ENCODE measurements at regions not wholly inside any gene's neighbourhood (a gene's known extent, or its start where the extent isn't known, plus 50 kb on each side); places are given as distances from the start of the nearest gene placed in this dataset.
"Not testable (repeated sequence)": the region's sequence is repeated elsewhere in the genome, so short reads cannot be mapped to it uniquely, and the experiment has no call there.

- TF ChIP-seq TCF4 (CRISPR knock-in tag; IDR thresholded peaks at IDR 0.05; ENCODE audit: borderline replicate concordance) (no peak), ISL1 (CRISPR knock-in tag; IDR thresholded peaks at IDR 0.05) (no peak), CSDC2 (CRISPR knock-in tag; IDR thresholded peaks at IDR 0.05) (no peak), SNAI2 (CRISPR knock-in tag; IDR thresholded peaks at IDR 0.05) (no peak), ESRRG (CRISPR knock-in tag; IDR thresholded peaks at IDR 0.05) (no peak), GLIS3 (CRISPR knock-in tag; IDR thresholded peaks at IDR 0.05) (no peak), POU6F1 (CRISPR knock-in tag; IDR thresholded peaks at IDR 0.05; ENCODE audit: borderline replicate concordance, low read depth) (no peak)
Observed at GRCh38 chr6:13872681-13873080, 52.1 kb upstream of the RNF182 start (continued).

GRCh38 chr6:13872006-13872405 lies 52.7 kb upstream of the RNF182 start:
- ATAC-seq = not testable (repeated sequence)

- ATAC-seq = no peak
- TF ChIP-seq BACH2 (CRISPR knock-in tag; IDR thresholded peaks at IDR 0.05; ENCODE audit: borderline replicate concordance) (no peak), ZFP3 (CRISPR knock-in tag; IDR thresholded peaks at IDR 0.05) (no peak), ZNF565 (CRISPR knock-in tag; conservative IDR thresholded peaks at IDR 0.05; ENCODE audit: low read depth) (no peak), CSDC2 (CRISPR knock-in tag; IDR thresholded peaks at IDR 0.05) (no peak), SNAI2 (CRISPR knock-in tag; IDR thresholded peaks at IDR 0.05) (no peak), PPARA (CRISPR knock-in tag; IDR thresholded peaks at IDR 0.05; ENCODE audit: borderline replicate concordance) (no peak), TCF4 (CRISPR knock-in tag; IDR thresholded peaks at IDR 0.05; ENCODE audit: borderline replicate concordance) (no peak), ARNTL (CRISPR knock-in tag; IDR thresholded peaks at IDR 0.05; ENCODE audit: borderline replicate concordance, low read depth) (no peak), ZC3H10 (CRISPR knock-in tag; IDR thresholded peaks at IDR 0.05) (no peak), ESRRG (CRISPR knock-in tag; IDR thresholded peaks at IDR 0.05) (no peak), ZNF8 (CRISPR knock-in tag; IDR thresholded peaks at IDR 0.05) (no peak), TOX (CRISPR knock-in tag; IDR thresholded peaks at IDR 0.05; ENCODE audit: borderline replicate concordance) (no peak)
Observed at GRCh38 chr6:13870214-13870830, 54.4 kb upstream of the RNF182 start.

GRCh38 chr6:13868236-13868635 lies 53.9 kb upstream of the MCUR1 start:
- no peak for ATAC-seq
- TF ChIP-seq ISL1 (CRISPR knock-in tag; IDR thresholded peaks at IDR 0.05) (no peak), ZFP3 (CRISPR knock-in tag; IDR thresholded peaks at IDR 0.05) (no peak), TSHZ2 (CRISPR knock-in tag; IDR thresholded peaks at IDR 0.05) (no peak), SNAI2 (CRISPR knock-in tag; IDR thresholded peaks at IDR 0.05) (no peak), ZC3H10 (CRISPR knock-in tag; IDR thresholded peaks at IDR 0.05) (no peak), CSRNP3 (CRISPR knock-in tag; IDR thresholded peaks at IDR 0.05) (no peak), PPARA (CRISPR knock-in tag; IDR thresholded peaks at IDR 0.05; ENCODE audit: borderline replicate concordance) (no peak), ZFP30 (CRISPR knock-in tag; IDR thresholded peaks at IDR 0.05) (no peak), TCF4 (CRISPR knock-in tag; IDR thresholded peaks at IDR 0.05; ENCODE audit: borderline replicate concordance) (no peak), ZNF565 (CRISPR knock-in tag; conservative IDR thresholded peaks at IDR 0.05; ENCODE audit: low read depth) (no peak), BACH2 (CRISPR knock-in tag; IDR thresholded peaks at IDR 0.05; ENCODE audit: borderline replicate concordance) (no peak), ZNF8 (CRISPR knock-in tag; IDR thresholded peaks at IDR 0.05) (no peak), PATZ1 (CRISPR knock-in tag; IDR thresholded peaks at IDR 0.05; ENCODE audit: borderline replicate concordance) (no peak)
